Spleen (tissue), 11 donors: ENCODE measurements at regions not wholly inside any gene's neighbourhood (a gene's known extent, or its start where the extent isn't known, plus 50 kb on each side); places are given as distances from the start of the nearest gene placed in this dataset.
A peak's percentile ranks its signal among the peaks of the same experiment; 100 is the strongest.
"Not testable (repeated sequence)": the region's sequence is repeated elsewhere in the genome, so short reads cannot be mapped to it uniquely, and the experiment has no call there.

ENCODE experiments used
- DNase-seq: peaks from one replicate; pipeline ENCODE4 v3.0.0-alpha.2; 2020
- H3K27ac ChIP-seq, 8 donors: fragments of 200-600 bp; sonication (generic) in 7 of 8; 1 replicate in 4 of 8; 2 replicates in 4 of 8; pipeline versions ENCODE4 v1.5.0 to v1.8.0; 2016 to 2021; ENCODE audit warnings: inconsistent platforms in 4 of 8, mild to moderate bottlenecking in 4 of 8, moderate library complexity in 1 of 8
- H3K27me3 ChIP-seq, 7 donors: fragments of 200-600 bp; sonication (generic) in 6 of 7; replicated peaks in 1 of 7; 1 replicate in 4 of 7; 2 replicates in 3 of 7; pipeline versions ENCODE4 v1.5.0 to v1.8.0; 2016 to 2021; ENCODE audit warnings: inconsistent platforms in 3 of 7, mild to moderate bottlenecking in 1 of 7
- H3K36me3 ChIP-seq, 6 donors: fragments of 200-600 bp; sonication (generic) in 5 of 6; 1 replicate in 4 of 6; 2 replicates in 2 of 6; pipeline versions ENCODE4 v1.5.0 to v1.8.0; 2016 to 2021; ENCODE audit warnings: inconsistent platforms in 2 of 6
- H3K4me1 ChIP-seq, 6 donors: fragments of 200-600 bp; sonication (generic) in 5 of 6; 1 replicate in 3 of 6; 2 replicates in 3 of 6; pipeline versions ENCODE4 v1.5.0 to v1.8.0; 2016 to 2021; ENCODE audit warnings: inconsistent platforms in 3 of 6
- H3K4me3 ChIP-seq, 8 donors: fragments of 200-600 bp; sonication (generic) in 7 of 8; 1 replicate in 4 of 8; 2 replicates in 4 of 8; pipeline versions ENCODE4 v1.5.0 to v1.8.0; 2016 to 2021; ENCODE audit warnings: inconsistent platforms in 4 of 8, mild to moderate bottlenecking in 4 of 8, moderate library complexity in 2 of 8
- H3K9me3 ChIP-seq, 8 donors: fragments of 200-600 bp; sonication (generic) in 7 of 8; 1 replicate in 4 of 8; 2 replicates in 4 of 8; pipeline versions ENCODE4 v1.5.0 to v1.8.0; 2016 to 2021; ENCODE audit warnings: inconsistent platforms in 4 of 8
- POLR2A ChIP-seq, 3 donors: fragments of 450-650 bp; IDR thresholded peaks; one replicate each; pipeline ENCODE4 v1.5.1; 2017; ENCODE audit warnings: antibody characterized with exemption in 3 of 3, mild to moderate bottlenecking in 1 of 3
- POLR2AphosphoS5 ChIP-seq, 3 donors: sonication (generic); formaldehyde crosslinking; IDR thresholded peaks; one replicate each; pipeline ENCODE4 v1.5.1; 2017; ENCODE audit warnings: antibody characterized with exemption in 3 of 3
- WGBS, 5 donors: extraction: QIAGEN DNeasy Blood & Tissue Kit in 3 of 5; methylation state at CpG; one replicate each; pipeline versions ENCODE4 v1.1.5 to v1.1.7; 2013 to 2018; 5-methylcytosine and 5-hydroxymethylcytosine counted together
- intact Hi-C: fragments of 100-400 bp; cut with DNase I; formaldehyde crosslinking; loops from one replicate; pipeline ENCODE4 v1.15.0; 2023; ENCODE audit warnings: low total_unique reads
- TF ChIP-seq, protein P1 (sequence below), 11 experiments: fragments of 200-600 bp in 7 of 11; fragments of 450-650 bp in 4 of 11; sonication (generic) in 4 of 11; IDR thresholded peaks in 8 of 11; conservative IDR thresholded peaks in 3 of 11; 1 replicate in 7 of 11; 2 replicates in 4 of 11; pipeline versions ENCODE4 v1.4.0 to v1.8.0; 2016 to 2021; ENCODE audit warnings: antibody characterized with exemption in 11 of 11, inconsistent platforms in 4 of 11, mild to moderate bottlenecking in 1 of 11
- donor health status: healthy with polysubstance abuse.
- donor health status: DM: no; HTN: no; CAD: no; lungs with moderate emphysema.
- donor health status: DM: no; HTN: no; CAD: no.
- donor health status: Bipolar disorder and iron deficiency.
- donor health status: healthy.
- donor health status: DM: no; HTN: no; CAD: no.
- donor health status: DM: yes; HTN: yes; CAD: no.

DNA sequence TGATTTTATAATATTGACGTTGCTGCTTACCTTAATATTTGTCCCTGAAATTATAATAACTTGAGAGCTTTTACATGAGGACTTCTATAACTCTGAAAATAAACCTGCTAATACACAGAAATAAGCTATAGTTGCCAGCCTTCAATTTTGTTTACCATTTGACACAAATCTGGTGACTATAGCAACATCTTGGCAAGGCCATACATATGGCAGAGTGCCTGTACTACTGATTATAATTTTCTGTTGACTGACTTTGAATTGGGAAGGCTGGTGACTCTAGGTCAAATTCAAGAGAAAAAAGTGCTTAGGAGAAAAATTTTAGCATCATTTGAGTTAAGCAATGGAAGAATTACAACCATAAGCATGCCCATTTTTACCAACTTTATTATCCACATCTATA, 581.4 kb upstream of the PTPRD start:
- Histone ChIP-seq H3K27ac (no peak overlapping the region), H3K4me1 (no peaks in the 10 kb centered on the region), H3K9me3 (peaks cover 0 to 26% (median 4%) of the 10 kb centered on the region in 8 donors), H3K36me3 (no peaks in the 10 kb centered on the region), H3K27me3 (no peaks in the 10 kb centered on the region), H3K4me3 (no peak overlapping the region)
- WGBS, 5 donors: 74 to 90% (median 84%) methylated on average over 1 of the region's 1 CpG
- TF ChIP-seq POLR2AphosphoS5 (IDR thresholded peaks at IDR 0.05) (no peak), POLR2A (IDR thresholded peaks at IDR 0.05) (no peak)
- TF ChIP-seq, protein P1, sequence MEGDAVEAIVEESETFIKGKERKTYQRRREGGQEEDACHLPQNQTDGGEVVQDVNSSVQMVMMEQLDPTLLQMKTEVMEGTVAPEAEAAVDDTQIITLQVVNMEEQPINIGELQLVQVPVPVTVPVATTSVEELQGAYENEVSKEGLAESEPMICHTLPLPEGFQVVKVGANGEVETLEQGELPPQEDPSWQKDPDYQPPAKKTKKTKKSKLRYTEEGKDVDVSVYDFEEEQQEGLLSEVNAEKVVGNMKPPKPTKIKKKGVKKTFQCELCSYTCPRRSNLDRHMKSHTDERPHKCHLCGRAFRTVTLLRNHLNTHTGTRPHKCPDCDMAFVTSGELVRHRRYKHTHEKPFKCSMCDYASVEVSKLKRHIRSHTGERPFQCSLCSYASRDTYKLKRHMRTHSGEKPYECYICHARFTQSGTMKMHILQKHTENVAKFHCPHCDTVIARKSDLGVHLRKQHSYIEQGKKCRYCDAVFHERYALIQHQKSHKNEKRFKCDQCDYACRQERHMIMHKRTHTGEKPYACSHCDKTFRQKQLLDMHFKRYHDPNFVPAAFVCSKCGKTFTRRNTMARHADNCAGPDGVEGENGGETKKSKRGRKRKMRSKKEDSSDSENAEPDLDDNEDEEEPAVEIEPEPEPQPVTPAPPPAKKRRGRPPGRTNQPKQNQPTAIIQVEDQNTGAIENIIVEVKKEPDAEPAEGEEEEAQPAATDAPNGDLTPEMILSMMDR (IDR thresholded peaks at IDR 0.05 in 8 of 11, conservative IDR thresholded peaks at IDR 0.05 in 3 of 11): no peak
- DNase-seq: no peak
- intact Hi-C loops: no loop called here

- H3K9me3 ChIP-seq: peaks cover 0 to 19% (median 0%) of the 10 kb centered on the region in 8 donors
- H3K27ac ChIP-seq, H3K27me3 ChIP-seq, H3K4me3 ChIP-seq, H3K36me3 ChIP-seq, H3K4me1 ChIP-seq, intact Hi-C loops: not testable (repeated sequence)
- DNase-seq: peak; percentile 74
- WGBS, 5 donors: 87 to 94% (median 89%) methylated on average over 9 to 22 of the region's 22 CpGs
Measured at GRCh38 chr9:11196840-11197365, 584.1 kb upstream of the PTPRD start.

GRCh38 chr9:11199335-11199734, 586.5 kb upstream of the PTPRD start:
- WGBS, 5 donors: 49 to 69% (median 67%) methylated on average over 2 of the region's 2 CpGs
- no peaks in the 10 kb centered on the region for H3K4me1 ChIP-seq
- DNase-seq: peak; percentile 42
- H3K27me3 ChIP-seq: no peaks in the 10 kb centered on the region
- intact Hi-C loops: no loop called here
- TF ChIP-seq POLR2AphosphoS5 (IDR thresholded peaks at IDR 0.05) (no peak), POLR2A (IDR thresholded peaks at IDR 0.05) (no peak)
- TF ChIP-seq, protein P1 (IDR thresholded peaks at IDR 0.05 in 8 of 11, conservative IDR thresholded peaks at IDR 0.05 in 3 of 11): no peak
- H3K4me3 ChIP-seq: no peak overlapping the region
- no peak overlapping the region for H3K27ac ChIP-seq
- H3K36me3 ChIP-seq: no peaks in the 10 kb centered on the region
- H3K9me3 ChIP-seq: peaks cover 0 to 19% (median 0%) of the 10 kb centered on the region in 8 donors

GRCh38 chr9:11204521-11204920, 591.7 kb upstream of the PTPRD start:
- TF ChIP-seq POLR2A (IDR thresholded peaks at IDR 0.05) (no peak), POLR2AphosphoS5 (IDR thresholded peaks at IDR 0.05) (no peak)
- TF ChIP-seq, protein P1 (IDR thresholded peaks at IDR 0.05 in 8 of 11, conservative IDR thresholded peaks at IDR 0.05 in 3 of 11): no peak
- H3K27me3 ChIP-seq: no peaks in the 10 kb centered on the region
- no peak overlapping the region for H3K27ac ChIP-seq
- H3K9me3 ChIP-seq: no peaks in the 10 kb centered on the region
- WGBS, 5 donors: 71 to 87% (median 77%) methylated on average over 3 of the region's 3 CpGs
- no peak overlapping the region for H3K4me3 ChIP-seq
- H3K4me1 ChIP-seq: no peaks in the 10 kb centered on the region
- no peaks in the 10 kb centered on the region for H3K36me3 ChIP-seq
- intact Hi-C loops: no loop called here
- no peak for DNase-seq

DNA sequence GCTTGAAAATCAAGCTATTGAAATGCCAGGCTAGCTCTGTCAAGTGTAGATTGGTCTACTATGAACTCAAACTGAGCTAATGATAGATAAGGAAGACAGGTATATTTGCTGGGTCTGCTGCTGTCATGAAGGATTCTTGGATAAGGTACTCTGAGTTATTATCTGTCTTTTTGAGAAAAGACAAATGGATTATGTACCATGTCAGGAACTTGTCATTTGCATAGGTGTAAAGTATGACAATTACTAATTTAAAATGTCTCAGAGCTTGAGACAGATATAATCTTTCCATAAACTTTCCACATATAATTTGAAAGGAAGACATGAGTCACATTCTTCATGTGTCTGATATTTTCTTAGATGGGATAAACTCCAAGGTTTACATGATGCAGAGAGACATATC, 594.1 kb upstream of the PTPRD start:
- H3K36me3 ChIP-seq: no peaks in the 10 kb centered on the region
- no peaks in the 10 kb centered on the region for H3K27me3 ChIP-seq
- H3K4me1 ChIP-seq: no peaks in the 10 kb centered on the region
- TF ChIP-seq, protein P1 (IDR thresholded peaks at IDR 0.05 in 8 of 11, conservative IDR thresholded peaks at IDR 0.05 in 3 of 11): no peak
- TF ChIP-seq POLR2AphosphoS5 (IDR thresholded peaks at IDR 0.05) (no peak), POLR2A (IDR thresholded peaks at IDR 0.05) (no peak)
- DNase-seq: no peak
- no peak overlapping the region for H3K4me3 ChIP-seq
- H3K9me3 ChIP-seq: peaks cover 0 to 5% (median 0%) of the 10 kb centered on the region in 8 donors
- intact Hi-C loops: no loop called here
- H3K27ac ChIP-seq: no peak overlapping the region
